ENCODE measurements at regions not wholly inside any gene's neighbourhood (a gene's known extent, or its start where the extent isn't known, plus 50 kb on each side); places are given as distances from the start of the nearest gene placed in this dataset.
"Not testable (repeated sequence)": the region's sequence is repeated elsewhere in the genome, so short reads cannot be mapped to it uniquely, and the experiment has no call there.

- DNase-seq: no peak
These were observed 51.0 kb upstream of the SORCS2 start for GRCh38 chr4:7141151-7141834.

DNA sequence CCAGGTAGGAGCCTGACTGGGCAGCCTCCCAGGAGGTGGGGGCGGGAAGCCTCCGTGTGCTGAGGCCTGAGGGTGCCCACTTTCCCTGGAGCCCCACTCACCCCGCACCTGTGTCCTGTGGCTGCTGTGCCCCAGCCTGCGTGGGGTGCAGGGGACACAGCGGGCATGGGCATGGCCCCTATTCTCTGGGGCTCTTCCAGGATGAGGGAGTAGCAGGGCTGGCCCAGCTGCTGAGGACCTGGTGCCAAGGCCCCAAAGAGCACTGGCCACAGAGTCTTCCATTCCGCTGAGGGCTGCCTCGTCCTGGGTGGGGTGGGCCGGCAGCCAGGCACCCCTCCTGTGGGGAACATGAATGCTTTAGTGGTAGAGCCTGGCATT, 51.7 kb upstream of the SORCS2 start:
- no peak for DNase-seq

- DNase-seq: no peak
These were observed 52.2 kb upstream of the SORCS2 start for GRCh38 chr4:7140062-7140691.

DNA sequence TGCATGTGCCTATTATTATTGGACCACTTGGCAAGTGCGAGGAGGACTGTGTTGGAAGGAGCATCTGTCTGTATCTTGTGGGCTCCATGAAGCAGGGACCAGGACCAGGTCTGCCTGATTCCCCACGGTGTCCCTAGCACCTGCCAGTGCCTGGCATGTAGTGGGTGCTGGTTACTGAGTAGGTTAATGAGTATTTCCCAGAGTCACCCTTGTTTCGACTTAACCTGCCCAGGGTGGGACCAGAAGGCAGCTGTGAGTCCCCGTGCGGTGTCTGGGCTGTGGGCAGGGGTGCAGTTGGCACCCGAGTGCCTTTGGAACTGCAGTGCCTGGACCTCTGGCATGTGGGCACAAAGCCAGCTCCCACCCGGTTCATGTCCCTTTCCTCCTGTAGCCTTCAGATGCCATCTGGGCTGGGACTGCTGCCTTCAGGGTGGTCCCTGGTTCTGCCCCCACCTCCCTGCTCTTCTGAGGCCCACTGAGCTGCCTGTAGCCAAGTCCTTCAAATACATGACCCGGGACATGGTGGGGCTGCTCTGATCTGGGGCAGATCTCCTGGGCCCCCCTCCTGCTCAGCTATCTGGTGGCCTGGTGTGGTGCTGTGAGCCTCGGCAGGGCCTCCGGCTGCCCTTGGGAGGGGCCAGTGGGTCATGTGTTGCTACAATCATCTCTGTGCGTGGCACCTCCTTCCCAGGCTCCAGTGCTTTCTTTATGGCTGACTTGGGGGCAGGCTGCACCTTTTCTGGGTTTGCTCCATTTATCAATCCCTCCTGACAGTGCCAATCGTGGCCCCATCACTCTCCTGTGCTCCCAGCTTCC, 53.0 kb upstream of the SORCS2 start:
- DNase-seq: no peak

DNA sequence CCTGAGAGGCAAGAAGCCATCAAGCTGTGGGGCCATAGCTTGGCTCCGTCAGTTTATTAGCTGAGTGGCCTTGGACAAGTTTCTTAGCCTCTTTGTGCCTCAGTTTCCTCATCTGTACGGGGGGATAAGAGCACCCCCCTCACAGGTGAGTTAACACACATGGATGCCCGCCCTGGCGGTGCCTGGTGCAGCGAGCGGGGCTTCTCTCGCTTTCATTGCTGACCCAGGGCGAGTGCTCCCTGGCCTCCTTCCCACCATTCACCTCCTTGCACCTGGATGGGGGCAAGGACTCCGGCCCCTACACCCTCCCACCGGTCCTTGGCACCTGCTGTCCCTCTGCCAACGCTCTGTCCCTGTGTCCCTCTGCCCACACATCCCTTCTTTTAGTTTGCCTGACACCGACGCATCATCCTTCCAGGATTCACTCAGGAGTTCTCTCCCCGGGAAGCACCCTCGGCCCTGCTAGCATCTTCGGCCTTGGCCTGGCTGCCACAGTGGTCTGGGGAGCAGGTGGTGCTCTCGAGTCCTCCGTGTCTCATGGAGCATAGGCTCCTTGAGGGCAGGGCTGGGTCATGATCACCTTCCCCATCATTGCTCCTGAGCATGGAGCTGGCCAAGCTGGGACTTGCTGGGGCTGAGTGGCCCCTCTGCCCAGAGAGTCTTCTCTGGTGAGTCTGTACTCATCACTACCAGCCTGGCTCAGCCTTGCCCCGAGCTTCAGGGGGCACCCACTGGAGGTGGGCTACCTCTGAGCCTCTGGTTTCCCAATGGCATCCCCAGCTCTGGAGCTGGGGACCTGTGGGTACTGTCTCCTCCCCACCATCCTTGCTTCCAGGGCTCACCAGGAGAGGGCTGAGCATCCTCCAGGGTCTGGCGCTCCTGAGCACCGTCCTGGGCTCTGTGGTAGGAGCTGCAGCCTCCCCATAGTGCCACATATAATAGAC, 53.8 kb upstream of the SORCS2 start:
- DNase-seq: no peak

- DNase-seq: no peak
These were observed 54.8 kb upstream of the SORCS2 start for GRCh38 chr4:7137326-7138200.

GRCh38 chr4:7136351-7136750, 56.0 kb upstream of the SORCS2 start:
- no peak for DNase-seq

GRCh38 chr4:7135389-7135746, 57.0 kb upstream of the SORCS2 start:
- peak; percentile 73 for DNase-seq

- peak; percentile 97 for DNase-seq
These were observed 57.5 kb upstream of the SORCS2 start for GRCh38 chr4:7134737-7135388.

DNA sequence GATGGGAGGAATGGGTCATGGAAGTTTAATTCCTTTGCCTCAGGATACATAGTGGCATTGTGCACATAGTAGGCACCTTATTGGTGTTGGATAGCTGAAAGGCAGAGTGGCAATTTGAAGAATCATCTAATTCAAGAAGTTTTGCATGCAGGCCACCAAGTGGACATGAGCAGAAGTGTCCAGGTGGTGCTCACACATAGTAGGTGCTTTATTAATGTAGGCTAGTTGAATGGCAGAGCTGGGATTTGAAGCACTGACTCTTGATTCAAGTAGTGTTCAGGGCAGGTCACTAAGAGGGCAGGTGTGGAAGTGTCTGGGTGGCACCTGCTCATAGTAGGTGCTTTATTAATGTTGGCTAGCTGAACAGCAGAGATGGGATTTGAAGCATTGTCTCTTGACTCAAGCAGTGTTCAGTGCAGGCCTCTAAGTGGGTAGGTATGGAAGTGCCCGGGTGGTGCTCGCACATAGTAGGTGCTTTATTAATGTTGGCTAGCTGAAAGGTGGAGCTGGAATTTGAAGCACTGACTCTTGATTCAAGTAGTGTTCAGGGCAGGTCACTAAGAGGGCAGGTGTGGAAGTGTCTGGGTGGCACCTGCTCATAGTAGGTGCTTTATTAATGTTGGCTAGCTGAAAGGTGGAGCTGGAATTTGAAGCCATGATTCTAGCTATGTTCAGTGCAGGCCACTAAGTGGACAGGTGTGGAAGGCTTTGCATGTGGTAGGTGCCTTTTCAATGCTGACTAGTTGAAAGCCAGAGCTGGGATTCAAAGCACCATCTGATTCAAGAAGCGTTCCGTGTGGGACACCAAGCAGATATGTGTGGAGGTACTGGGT, 58.3 kb upstream of the SORCS2 start:
- DNase-seq: not testable (repeated sequence)

- peak; percentile 43 for DNase-seq
These were observed 59.4 kb upstream of the SORCS2 start for GRCh38 chr4:7132730-7133582.

DNA sequence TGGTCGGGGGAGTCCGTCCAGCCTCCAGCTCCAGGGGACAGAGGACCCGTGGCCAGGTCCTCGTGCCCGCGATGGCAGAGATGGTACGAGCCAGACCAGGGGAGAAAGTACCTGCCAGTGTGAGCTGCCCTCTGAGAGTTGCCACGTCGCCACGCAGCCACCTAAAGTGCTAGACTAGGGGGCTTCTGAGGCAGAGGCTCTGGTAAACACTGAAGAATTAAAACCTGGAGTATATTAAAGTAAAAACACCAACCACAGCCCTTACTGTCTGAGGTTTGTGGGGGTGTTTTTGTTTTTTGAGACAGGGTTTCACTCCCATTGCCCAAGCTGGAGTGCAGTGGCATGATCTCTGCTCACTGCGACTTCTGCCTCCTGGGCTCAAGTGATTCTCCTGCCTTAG, 60.1 kb upstream of the SORCS2 start:
- no peak for DNase-seq

DNA sequence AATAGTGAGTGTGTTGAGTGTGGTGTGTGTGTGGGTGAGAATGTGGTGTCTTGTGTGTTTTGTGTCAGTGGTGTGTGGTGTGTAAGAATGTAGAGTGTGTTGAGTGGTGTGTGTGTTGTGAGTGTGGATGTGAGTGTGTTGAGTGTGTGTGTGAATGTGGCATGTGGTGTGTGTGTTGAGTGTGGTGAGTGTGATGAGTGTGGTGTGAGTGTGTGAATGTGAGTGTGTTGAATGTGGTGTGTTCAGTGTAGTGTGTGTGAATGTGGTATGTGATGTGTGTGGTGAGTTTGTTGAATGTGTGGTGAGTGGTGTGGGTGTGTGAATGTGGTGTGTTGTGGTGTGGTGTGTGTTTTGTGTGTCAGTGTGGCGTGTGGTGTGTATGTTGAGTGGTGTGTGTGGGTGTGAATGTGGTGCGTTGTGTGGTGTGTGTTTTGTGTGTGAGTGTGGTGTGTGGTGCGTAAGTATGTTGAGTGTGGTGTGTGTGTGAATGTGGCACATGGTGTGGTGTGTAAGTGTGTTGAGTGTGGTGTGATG, 60.8 kb upstream of the SORCS2 start:
- no peak for DNase-seq

DNA sequence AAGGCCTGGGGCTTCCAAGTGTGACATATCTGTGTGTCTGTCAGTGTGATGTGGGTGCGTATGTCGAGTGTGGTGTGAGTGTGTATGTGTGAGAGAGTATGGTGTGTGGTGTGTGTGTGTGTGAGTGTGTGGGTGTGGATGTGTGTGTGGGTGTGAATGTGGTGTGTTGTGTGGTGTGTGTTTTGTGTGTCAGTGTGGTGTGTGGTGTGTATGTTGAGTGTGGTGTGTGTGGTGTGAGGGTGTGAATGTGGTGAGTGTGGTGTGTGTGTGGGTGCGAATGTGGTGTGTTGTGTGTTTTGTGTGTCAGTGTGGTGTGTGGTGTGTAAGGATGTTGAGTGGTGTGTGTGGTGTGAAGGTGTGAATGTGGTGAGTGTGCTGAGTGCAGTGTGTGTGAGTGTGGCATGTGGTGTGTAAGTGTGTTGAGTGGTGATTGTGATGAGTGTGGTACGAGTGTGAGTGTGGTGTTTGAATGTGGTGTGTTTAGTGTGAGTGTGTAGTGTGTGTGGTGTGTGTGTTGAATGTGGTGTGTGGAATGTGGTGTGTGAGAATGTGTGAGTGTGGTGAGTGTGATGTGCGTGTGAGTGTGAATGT, 61.6 kb upstream of the SORCS2 start:
- no peak for DNase-seq

GRCh38 chr4:7129871-7130620, 62.2 kb upstream of the GRPEL1 start:
- DNase-seq: no peak

- DNase-seq: no peak
These were observed 60.8 kb upstream of the GRPEL1 start for GRCh38 chr4:7128644-7129043.

GRCh38 chr4:7128234-7128633, 60.4 kb upstream of the GRPEL1 start:
- no peak for DNase-seq

DNA sequence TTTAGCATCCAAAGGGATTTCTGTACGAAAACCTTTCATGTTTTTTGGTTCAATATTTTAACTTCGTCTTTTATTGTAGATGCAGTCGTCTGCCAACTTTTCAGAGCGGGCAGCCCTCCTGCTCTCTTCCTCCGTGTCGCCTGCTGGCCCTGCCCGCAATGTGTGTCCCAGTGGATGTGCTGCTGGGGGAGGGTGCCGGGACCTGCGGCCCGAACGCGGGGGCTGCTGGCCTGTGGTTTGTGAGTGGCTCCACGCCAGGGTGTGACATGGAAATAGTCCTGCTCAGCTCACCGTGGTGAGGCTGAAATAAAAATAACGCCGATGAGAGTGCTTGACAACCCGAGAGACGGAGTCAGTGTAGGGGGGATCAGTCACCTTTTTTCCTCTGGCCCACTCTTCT, 59.7 kb upstream of the GRPEL1 start:
- no peak for DNase-seq
